ENCODE measurements at regions not wholly inside any gene's neighbourhood (a gene's known extent, or its start where the extent isn't known, plus 50 kb on each side); places are given as distances from the start of the nearest gene placed in this dataset.

DNA sequence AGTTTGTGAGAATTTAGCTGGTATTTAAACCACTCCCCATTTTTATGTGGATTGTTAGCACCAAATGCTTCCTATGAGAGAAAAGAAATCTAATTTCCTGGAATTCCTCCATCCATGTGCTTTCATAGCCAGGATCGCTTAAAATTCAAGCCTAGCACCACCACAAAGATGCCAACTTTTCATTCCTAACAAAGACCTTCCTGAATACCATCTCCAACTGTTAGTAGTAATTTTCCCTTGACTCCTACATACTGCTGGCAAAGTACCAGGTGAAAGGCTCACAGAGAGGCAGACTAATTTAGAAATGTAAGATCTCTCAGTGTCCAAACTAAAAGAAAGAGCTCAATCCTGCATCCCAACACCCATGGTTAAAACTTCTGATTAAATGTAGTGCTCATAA, 386.3 kb downstream of the KCTD12 start:
- no peak for TF ChIP-seq POLR2AphosphoS5 (IDR thresholded peaks at IDR 0.05)
- TF ChIP-seq POLR2A (IDR thresholded peaks at IDR 0.05) = no peak
- no peak for TF ChIP-seq EP300 (IDR thresholded peaks at IDR 0.05)

Data from sigmoid colon (tissue), 4 donors.